WERI-Rb-1 (cell line): ENCODE measurements at regions not wholly inside any gene's neighbourhood (a gene's known extent, or its start where the extent isn't known, plus 50 kb on each side); places are given as distances from the start of the nearest gene placed in this dataset.

Source experiments
- DNase-seq: peaks from one replicate; pipeline ENCODE4 v3.0.0-alpha.2; 2020
- H3K27ac ChIP-seq: fragments of 250-450 bp; sonication (Bioruptor Pico); 2 replicates; pipeline ENCODE4 v1.5.1; 2020; ENCODE audit warnings: mild to moderate bottlenecking, moderate library complexity
- H3K27me3 ChIP-seq: fragments of 250-450 bp; sonication (Bioruptor Pico); 2 replicates; pipeline ENCODE4 v1.5.1; 2021; ENCODE audit warnings: mild to moderate bottlenecking, low read depth, moderate library complexity; ENCODE audit not compliant: insufficient read depth, severe bottlenecking
- H3K36me3 ChIP-seq: fragments of 250-450 bp; sonication (Bioruptor Pico); 2 replicates; pipeline ENCODE4 v1.5.1; 2020; ENCODE audit warnings: mild to moderate bottlenecking, moderate library complexity
- H3K4me3 ChIP-seq: 2 replicates; pipeline ENCODE4 v1.5.1; 2011; ENCODE audit warnings: low read depth, mild to moderate bottlenecking, control low read depth, low read length
- H3K9me3 ChIP-seq: fragments of 250-450 bp; sonication (Bioruptor Pico); 2 replicates; pipeline ENCODE4 v1.5.1; 2021; ENCODE audit warnings: mild to moderate bottlenecking, moderate library complexity; ENCODE audit not compliant: severe bottlenecking
- TF ChIP-seq, protein P1 (sequence below): IDR thresholded peaks from 2 replicates; pipeline ENCODE4 v1.5.1; 2011; ENCODE audit warnings: low read depth, mild to moderate bottlenecking, control low read depth, inconsistent platforms, low read length

- no peaks in the 10 kb centered on the region for H3K36me3 ChIP-seq
- H3K27me3 ChIP-seq: no peaks in the 10 kb centered on the region
- DNase-seq: no peak
- H3K9me3 ChIP-seq: no peaks in the 10 kb centered on the region
- no peak overlapping the region for H3K27ac ChIP-seq
- TF ChIP-seq, protein P1, sequence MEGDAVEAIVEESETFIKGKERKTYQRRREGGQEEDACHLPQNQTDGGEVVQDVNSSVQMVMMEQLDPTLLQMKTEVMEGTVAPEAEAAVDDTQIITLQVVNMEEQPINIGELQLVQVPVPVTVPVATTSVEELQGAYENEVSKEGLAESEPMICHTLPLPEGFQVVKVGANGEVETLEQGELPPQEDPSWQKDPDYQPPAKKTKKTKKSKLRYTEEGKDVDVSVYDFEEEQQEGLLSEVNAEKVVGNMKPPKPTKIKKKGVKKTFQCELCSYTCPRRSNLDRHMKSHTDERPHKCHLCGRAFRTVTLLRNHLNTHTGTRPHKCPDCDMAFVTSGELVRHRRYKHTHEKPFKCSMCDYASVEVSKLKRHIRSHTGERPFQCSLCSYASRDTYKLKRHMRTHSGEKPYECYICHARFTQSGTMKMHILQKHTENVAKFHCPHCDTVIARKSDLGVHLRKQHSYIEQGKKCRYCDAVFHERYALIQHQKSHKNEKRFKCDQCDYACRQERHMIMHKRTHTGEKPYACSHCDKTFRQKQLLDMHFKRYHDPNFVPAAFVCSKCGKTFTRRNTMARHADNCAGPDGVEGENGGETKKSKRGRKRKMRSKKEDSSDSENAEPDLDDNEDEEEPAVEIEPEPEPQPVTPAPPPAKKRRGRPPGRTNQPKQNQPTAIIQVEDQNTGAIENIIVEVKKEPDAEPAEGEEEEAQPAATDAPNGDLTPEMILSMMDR: no peak
- no peak overlapping the region for H3K4me3 ChIP-seq
Observed at GRCh38 chr13:77988355-77988754, 69.7 kb upstream of the EDNRB start.

GRCh38 chr13:77986713-77987112 lies 68.1 kb upstream of the EDNRB start:
- H3K27ac ChIP-seq: no peak overlapping the region
- no peak overlapping the region for H3K4me3 ChIP-seq
- no peaks in the 10 kb centered on the region for H3K27me3 ChIP-seq
- no peaks in the 10 kb centered on the region for H3K9me3 ChIP-seq
- no peaks in the 10 kb centered on the region for H3K36me3 ChIP-seq
- TF ChIP-seq, protein P1: no peak
- no peak for DNase-seq

- no peaks in the 10 kb centered on the region for H3K27me3 ChIP-seq
- no peak overlapping the region for H3K27ac ChIP-seq
- TF ChIP-seq, protein P1: no peak
Observed at GRCh38 chr13:77985866-77986636, 67.4 kb upstream of the EDNRB start.

DNA sequence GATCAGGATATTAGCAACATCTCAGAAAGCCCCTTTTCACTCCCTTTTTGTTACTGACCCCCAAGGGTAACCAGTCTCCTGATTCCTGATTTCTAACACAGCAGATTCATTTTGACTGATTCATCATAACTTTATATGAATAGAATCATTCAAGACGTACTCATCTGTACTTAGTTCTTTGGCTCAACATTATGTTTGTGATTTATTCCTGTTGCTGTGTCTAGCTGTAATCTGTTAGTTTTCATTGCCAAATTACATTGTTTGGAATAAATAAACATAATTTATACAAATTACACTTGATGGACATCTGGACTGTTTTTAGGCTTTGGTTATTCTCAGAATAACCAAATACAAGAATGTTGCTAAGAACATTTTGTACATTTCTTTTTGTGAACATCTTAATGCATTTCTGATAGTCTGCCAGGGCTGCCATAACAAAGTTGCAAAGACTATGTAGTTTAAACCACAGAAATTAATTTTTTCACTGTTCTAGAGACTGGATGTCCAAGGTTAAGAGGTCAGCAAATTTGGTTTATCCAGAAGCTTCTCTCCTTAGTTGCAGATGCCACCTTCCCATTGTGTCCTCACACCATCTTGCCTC lies 62.8 kb upstream of the EDNRB start:
- no peak for DNase-seq
- Histone ChIP-seq H3K27me3 (no peaks in the 10 kb centered on the region), H3K27ac (no peak overlapping the region), H3K36me3 (no peaks in the 10 kb centered on the region), H3K4me3 (no peak overlapping the region), H3K9me3 (no peaks in the 10 kb centered on the region)
- TF ChIP-seq, protein P1: no peak

More at GRCh38 chr13:77985866-77986636, 67.4 kb upstream of the EDNRB start:
- Histone ChIP-seq H3K4me3 (no peak overlapping the region), H3K9me3 (no peaks in the 10 kb centered on the region), H3K36me3 (no peaks in the 10 kb centered on the region)
- DNase-seq: no peak

DNA sequence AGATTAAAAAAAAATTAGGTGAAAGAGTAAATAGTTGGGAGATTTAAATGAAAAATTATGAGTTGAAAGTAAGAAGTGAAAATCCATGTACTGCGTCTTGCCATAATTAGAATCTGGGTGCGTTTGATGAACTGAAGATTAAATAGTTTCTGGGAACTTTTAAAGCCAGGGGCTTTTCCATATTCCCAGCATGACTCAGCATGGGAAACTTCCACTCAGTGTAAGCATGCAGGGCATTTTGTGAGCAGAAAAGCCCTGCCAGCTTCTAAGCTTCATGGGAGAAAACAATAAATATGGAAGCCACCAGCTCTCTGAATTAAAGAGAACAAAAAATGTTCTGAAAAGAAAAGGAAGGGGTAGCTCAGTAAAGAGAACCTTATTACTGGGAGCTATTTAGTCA lies 62.0 kb upstream of the EDNRB start:
- no peaks in the 10 kb centered on the region for H3K27me3 ChIP-seq
- H3K27ac ChIP-seq: no peak overlapping the region
- H3K4me3 ChIP-seq: no peak overlapping the region
- no peaks in the 10 kb centered on the region for H3K36me3 ChIP-seq
- TF ChIP-seq, protein P1: no peak
- no peak for DNase-seq
- no peaks in the 10 kb centered on the region for H3K9me3 ChIP-seq
